ENCODE measurements at regions not wholly inside any gene's neighbourhood (a gene's known extent, or its start where the extent isn't known, plus 50 kb on each side); places are given as distances from the start of the nearest gene placed in this dataset.

GRCh38 chr2:228956701-228957474 is 314.2 kb downstream of the PID1 start:
- TF ChIP-seq PPARA (CRISPR knock-in tag; IDR thresholded peaks at IDR 0.05; ENCODE audit: borderline replicate concordance), result no peak
- no peak for TF ChIP-seq ZNF565 (CRISPR knock-in tag; conservative IDR thresholded peaks at IDR 0.05; ENCODE audit: low read depth)
- TF ChIP-seq RARB (CRISPR knock-in tag; IDR thresholded peaks at IDR 0.05), result no peak

Measured in SK-N-SH treated with all-trans-retinoic acid at 6 μM for 48 hours (cell line).